Fibroblast of skin of scalp (primary cell): ENCODE measurements at regions not wholly inside any gene's neighbourhood (a gene's known extent, or its start where the extent isn't known, plus 50 kb on each side); places are given as distances from the start of the nearest gene placed in this dataset.
A peak's percentile ranks its signal among the peaks of the same experiment; 100 is the strongest.
"Not testable (repeated sequence)": the region's sequence is repeated elsewhere in the genome, so short reads cannot be mapped to it uniquely, and the experiment has no call there.

Experiments used
- DNase-seq: peaks from one replicate; pipeline ENCODE4 v3.0.0-alpha.2; 2013

- no peak for DNase-seq
Observed at GRCh38 chr1:226461087-226461486, 53.2 kb upstream of the PARP1 start.

- no peak for DNase-seq
Observed at GRCh38 chr1:226463925-226464586, 56.2 kb upstream of the PARP1 start.

- DNase-seq, result not testable (repeated sequence)
Observed at GRCh38 chr1:226464587-226464971, 56.7 kb upstream of the PARP1 start.

- no peak for DNase-seq
Observed at GRCh38 chr1:226466296-226466695, 58.4 kb upstream of the PARP1 start.

- DNase-seq, result no peak
Observed at GRCh38 chr1:226467443-226467842, 59.5 kb upstream of the PARP1 start.

- DNase-seq, result no peak
Observed at GRCh38 chr1:226470921-226471866, 63.3 kb upstream of the PARP1 start.

DNA sequence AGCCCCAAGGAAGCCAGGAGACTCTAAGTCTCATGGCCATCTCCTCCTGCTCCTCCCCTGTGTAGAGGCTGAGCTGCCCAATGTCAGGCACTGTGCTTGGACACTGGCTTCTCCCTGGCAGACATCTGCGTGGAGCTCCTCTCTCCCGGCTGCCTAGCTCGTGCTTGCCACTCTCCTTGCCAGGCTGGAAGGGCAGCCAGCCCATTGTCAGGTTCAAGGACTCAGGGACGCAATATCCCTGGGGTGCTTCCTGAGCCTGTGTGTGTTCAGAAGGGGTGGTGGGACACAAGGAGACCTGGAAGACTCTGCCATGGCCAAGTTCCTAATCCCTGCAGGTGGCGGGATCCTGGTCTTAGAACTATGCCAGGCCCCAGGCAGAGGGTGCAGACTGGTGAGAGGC, 65.4 kb upstream of the PARP1 start:
- no peak for DNase-seq

GRCh38 chr1:226474041-226474440, 66.1 kb upstream of the PARP1 start:
- DNase-seq, result no peak

- no peak for DNase-seq
Observed at GRCh38 chr1:226474443-226475141, 66.7 kb upstream of the PARP1 start.

- DNase-seq, result peak; percentile 9
Observed at GRCh38 chr1:226475142-226475511, 67.2 kb upstream of the PARP1 start.

GRCh38 chr1:226476066-226476465, 68.2 kb upstream of the PARP1 start:
- DNase-seq, result no peak

- DNase-seq, result no peak
Observed at GRCh38 chr1:226476648-226477319, 68.9 kb upstream of the PARP1 start.

GRCh38 chr1:226479474-226479873, 69.1 kb upstream of the STUM start:
- no peak for DNase-seq

DNA sequence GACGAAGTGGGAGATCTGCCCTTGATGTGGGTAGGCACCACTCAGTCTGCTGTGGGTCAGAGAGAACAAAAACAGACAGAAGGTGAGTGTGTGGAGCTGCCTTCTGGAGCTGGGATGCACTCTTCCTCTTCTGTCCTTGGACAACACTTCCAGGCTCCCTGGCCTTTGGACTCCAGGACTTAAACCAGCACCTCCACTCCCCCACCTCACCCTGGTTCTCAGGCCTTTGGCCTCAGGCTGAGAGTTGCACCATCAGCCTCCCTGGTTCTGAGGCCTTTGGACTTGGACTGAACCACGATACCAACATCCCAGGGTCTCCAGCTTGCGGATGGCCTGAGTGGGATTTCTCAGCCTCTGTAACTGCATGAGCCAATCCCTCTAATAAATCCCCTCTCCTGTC, 68.1 kb upstream of the STUM start:
- DNase-seq, result no peak

GRCh38 chr1:226481133-226481532, 67.4 kb upstream of the STUM start:
- no peak for DNase-seq

DNA sequence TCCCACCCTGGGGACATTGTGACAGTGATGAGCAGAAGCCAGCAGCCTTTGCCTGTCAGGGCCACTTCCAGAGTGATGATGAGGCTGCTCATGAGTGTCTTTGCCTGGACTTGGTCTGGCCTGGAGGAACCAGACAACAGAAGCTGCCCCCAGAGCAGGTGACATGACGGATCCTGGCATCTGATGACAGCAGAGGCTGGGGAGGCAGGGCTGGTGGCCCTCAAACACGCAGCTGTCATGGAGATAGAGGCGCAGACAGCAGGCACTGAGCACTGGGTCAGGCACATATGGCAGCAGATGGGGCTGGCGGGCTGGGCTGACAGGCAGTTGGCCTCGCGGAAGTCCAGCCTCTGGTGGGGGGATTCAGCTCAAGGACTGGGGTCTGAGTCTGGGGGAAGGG, 66.4 kb upstream of the STUM start:
- no peak for DNase-seq

DNA sequence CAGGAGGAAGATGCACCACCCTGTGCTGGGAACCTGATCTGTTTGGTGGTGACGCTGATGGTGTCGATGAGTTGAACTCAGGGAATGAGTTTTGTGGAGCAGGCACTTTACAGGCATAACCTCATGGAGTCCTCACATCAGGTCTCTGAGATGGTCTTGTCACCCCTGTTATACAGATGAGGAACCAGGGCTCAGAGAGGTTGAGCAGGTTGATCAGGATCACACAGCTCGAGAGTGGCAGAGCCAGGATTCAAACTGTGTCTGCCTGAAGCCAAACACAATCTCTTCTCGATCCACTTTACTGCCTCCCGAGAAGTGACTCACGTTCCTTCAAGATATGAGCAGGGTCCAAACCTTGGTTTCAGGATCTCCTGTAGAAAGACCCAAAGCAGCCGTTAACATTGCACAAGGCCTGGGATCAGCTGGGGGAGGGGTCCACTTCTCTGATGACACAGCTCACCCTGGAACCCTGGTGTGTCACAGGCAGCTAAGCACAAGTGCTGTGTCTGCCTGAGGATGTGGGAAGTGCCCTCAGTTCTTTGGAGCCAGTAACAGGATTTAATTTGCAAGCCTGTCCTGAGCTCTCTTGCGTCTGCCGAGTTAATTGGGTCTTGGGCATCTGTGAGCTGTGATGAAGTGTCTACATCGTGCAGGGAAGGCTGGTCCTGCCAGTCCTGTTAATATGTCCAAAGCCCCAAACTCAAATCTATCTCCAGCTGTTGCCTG, 65.4 kb upstream of the STUM start:
- peak; percentile 7 for DNase-seq

DNA sequence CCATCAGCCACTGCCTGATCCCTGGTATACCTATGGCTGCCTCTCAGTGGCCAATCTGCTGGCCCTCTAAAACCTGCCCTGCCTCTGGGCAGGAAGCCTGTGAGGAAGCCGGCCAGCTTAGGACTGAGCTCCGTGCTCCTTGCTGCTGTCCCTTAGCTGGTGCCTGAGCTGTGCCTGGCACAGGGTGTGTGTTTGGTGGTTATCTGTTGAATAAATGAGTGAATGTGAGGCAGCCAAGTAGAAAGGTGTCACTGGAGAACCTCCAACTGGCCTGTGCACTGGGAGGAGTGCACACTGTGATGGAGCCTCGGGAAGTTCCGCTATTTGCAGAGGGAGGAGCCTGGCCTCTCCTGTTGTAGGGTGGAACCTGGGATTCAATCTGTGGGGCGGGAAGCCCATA, 63.4 kb upstream of the STUM start:
- DNase-seq, result no peak

DNA sequence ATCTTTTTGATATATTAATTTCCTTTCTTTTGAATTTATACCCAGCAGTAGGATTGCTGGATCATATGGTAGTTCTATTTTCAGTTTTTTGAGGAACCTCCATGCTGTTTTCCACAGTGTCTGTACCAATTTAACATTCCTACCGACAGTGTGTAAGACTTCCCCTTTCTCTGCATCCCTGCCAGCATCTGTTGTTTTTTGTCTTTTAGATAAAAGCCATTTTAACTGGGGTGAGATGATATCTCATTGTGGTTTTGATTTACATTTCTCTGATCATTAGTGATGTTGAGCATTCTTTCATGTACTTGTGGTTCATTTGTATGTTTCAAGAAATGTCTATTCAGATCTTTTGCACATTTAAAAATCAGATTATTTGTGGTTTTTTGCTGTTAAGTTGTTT, 62.4 kb upstream of the STUM start:
- DNase-seq, result no peak

GRCh38 chr1:226487921-226488320, 60.6 kb upstream of the STUM start:
- DNase-seq, result no peak

GRCh38 chr1:226489718-226490425, 58.7 kb upstream of the STUM start:
- no peak for DNase-seq

GRCh38 chr1:226490426-226490809, 58.1 kb upstream of the STUM start:
- no peak for DNase-seq
